ENCODE measurements at regions not wholly inside any gene's neighbourhood (a gene's known extent, or its start where the extent isn't known, plus 50 kb on each side); places are given as distances from the start of the nearest gene placed in this dataset.

DNA sequence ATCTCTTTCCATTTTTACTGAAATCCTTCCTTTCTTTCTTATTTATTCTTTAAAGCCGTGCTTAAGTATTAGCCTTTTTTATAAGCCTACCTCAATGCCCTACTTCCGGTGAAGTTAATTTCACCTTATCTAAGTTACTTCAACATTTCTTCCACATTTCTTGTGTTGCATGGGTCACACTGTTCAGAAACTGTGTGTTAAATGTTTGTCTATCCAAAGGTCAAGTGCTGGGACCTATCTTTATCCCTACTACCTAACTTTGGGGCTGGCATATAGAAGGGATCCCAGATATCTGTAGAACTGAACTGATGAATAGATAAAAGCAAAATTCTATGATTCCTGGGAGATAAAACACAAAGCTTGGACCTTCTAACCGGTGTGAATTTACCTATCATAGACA, 332.3 kb upstream of the SATB1 start:
- H3K36me3 ChIP-seq (ENCODE audit: insufficient read depth, low read length) = no peaks in the 10 kb centered on the region
- no peaks in the 10 kb centered on the region for H3K27me3 ChIP-seq (ENCODE audit: low read length)
- no peaks in the 10 kb centered on the region for H3K9me2 ChIP-seq (replicated peaks; ENCODE audit: insufficient read depth, low read length)
- H3K4me2 ChIP-seq (ENCODE audit: low read depth, low read length, poor library complexity, severe bottlenecking) = no peak overlapping the region
- no peaks in the 10 kb centered on the region for H3K79me2 ChIP-seq (ENCODE audit: low read length)
- no peak overlapping the region for H3K9ac ChIP-seq (ENCODE audit: low read length)
- DNase-seq = no peak
- no peak overlapping the region for H3K27ac ChIP-seq (ENCODE audit: low read length)
- no peaks in the 10 kb centered on the region for H3K9me3 ChIP-seq (ENCODE audit: low read length)
- H3K4me1 ChIP-seq (ENCODE audit: low read length) = no peaks in the 10 kb centered on the region
- H4K20me1 ChIP-seq (ENCODE audit: insufficient read depth, low read depth, low read length) = no peaks in the 10 kb centered on the region
- no peak overlapping the region for H2AFZ ChIP-seq (ENCODE audit: low read length)
- no peak overlapping the region for H3K4me3 ChIP-seq (ENCODE audit: low read length)

DNA sequence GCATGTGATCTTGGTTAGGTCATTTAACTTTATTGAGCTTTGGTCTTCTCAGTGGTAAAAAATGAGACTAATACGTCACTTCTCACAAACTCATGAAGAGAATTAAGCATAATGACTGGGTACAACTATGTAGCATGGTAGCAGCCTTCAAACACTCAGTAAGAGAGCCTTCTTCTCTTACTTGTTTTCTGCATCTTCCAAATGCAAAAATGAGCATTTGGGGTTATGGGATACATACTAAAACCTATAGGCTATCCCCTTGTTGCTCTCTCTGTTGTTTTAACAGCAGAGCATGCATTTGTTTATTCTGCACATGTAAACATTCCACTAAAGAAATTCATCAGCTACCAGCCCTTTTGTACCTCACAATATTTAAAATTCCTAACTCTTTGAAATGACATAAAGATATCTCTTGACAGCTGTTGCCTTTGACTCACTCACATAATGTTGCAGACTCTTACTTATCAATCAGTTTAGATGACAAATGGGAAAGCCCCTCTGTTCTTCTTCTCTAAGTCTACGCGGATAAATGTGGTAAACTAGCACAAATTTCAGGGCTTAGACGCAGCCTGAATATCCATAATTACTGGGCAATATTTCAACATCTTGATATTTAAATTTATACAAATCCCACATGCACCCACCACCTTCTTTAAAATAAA, 327.3 kb upstream of the SATB1 start:
- H3K27ac ChIP-seq (ENCODE audit: low read length) = no peak overlapping the region
- H3K36me3 ChIP-seq (ENCODE audit: insufficient read depth, low read length) = no peaks in the 10 kb centered on the region
- H2AFZ ChIP-seq (ENCODE audit: low read length) = no peak overlapping the region

DNA sequence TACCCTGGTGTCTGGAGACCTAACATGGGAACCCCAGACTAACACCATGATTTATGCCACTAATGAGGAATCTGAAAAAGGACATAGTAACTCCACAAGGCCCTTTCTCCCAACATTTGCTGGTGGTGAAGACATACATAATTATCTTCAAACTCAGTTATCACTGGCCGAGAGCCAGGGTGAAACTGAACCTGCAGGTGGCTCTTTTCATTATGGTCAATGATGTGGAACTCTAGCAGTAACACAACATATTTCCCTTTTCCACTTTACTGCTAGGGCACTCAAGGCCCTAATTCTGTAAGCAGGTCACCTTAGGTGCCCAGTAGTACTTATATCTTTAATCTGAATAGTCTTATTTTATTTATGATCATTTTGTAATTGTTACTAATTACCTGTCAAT, 326.4 kb upstream of the SATB1 start:
- H3K9ac ChIP-seq (ENCODE audit: low read length) = no peak overlapping the region
- no peak overlapping the region for H3K4me3 ChIP-seq (ENCODE audit: low read length)
- no peaks in the 10 kb centered on the region for H3K79me2 ChIP-seq (ENCODE audit: low read length)
- no peaks in the 10 kb centered on the region for H3K9me3 ChIP-seq (ENCODE audit: low read length)
- H3K36me3 ChIP-seq (ENCODE audit: insufficient read depth, low read length) = no peaks in the 10 kb centered on the region
- no peaks in the 10 kb centered on the region for H3K4me1 ChIP-seq (ENCODE audit: low read length)
- H4K20me1 ChIP-seq (ENCODE audit: insufficient read depth, low read depth, low read length) = no peaks in the 10 kb centered on the region
- H3K27ac ChIP-seq (ENCODE audit: low read length) = no peak overlapping the region
- H3K9me2 ChIP-seq (replicated peaks; ENCODE audit: insufficient read depth, low read length) = no peaks in the 10 kb centered on the region
- no peaks in the 10 kb centered on the region for H3K27me3 ChIP-seq (ENCODE audit: low read length)
- no peak for DNase-seq
- no peak overlapping the region for H2AFZ ChIP-seq (ENCODE audit: low read length)
- H3K4me2 ChIP-seq (ENCODE audit: low read depth, low read length, poor library complexity, severe bottlenecking) = no peak overlapping the region

More for the DNA sequence above, 327.3 kb upstream of the SATB1 start:
- Histone ChIP-seq H3K4me2 (ENCODE audit: low read depth, low read length, poor library complexity, severe bottlenecking) (no peak overlapping the region), H3K9ac (ENCODE audit: low read length) (no peak overlapping the region), H3K9me2 (replicated peaks; ENCODE audit: insufficient read depth, low read length) (no peaks in the 10 kb centered on the region), H3K4me3 (ENCODE audit: low read length) (no peak overlapping the region), H3K4me1 (ENCODE audit: low read length) (no peaks in the 10 kb centered on the region), H3K9me3 (ENCODE audit: low read length) (no peaks in the 10 kb centered on the region), H4K20me1 (ENCODE audit: insufficient read depth, low read depth, low read length) (no peaks in the 10 kb centered on the region), H3K27me3 (ENCODE audit: low read length) (no peaks in the 10 kb centered on the region), H3K79me2 (ENCODE audit: low read length) (no peaks in the 10 kb centered on the region)
- no peak for DNase-seq

DNA sequence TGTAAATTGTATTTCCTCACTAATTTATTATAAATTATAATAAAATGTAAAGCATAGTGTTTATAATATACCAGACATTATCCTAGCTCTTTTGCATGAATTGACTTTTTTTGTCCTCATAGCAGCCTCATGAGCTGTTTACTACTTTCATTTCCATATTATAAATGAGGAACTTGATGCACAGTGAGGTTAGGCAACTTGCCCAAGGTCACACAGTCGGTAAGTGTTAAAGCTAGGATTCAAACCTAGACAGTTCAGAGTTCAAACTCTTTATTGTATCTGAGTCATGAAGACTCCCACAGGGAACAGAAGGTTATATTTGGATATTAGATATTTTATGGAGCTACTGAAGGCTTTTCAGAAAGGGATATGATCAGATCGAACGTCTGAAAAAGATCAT, 322.2 kb upstream of the SATB1 start:
- H3K36me3 ChIP-seq (ENCODE audit: insufficient read depth, low read length) = no peaks in the 10 kb centered on the region
- H3K4me1 ChIP-seq (ENCODE audit: low read length) = no peaks in the 10 kb centered on the region
- H2AFZ ChIP-seq (ENCODE audit: low read length) = no peak overlapping the region
- H3K9ac ChIP-seq (ENCODE audit: low read length) = no peak overlapping the region
- H3K4me2 ChIP-seq (ENCODE audit: low read depth, low read length, poor library complexity, severe bottlenecking) = no peak overlapping the region
- no peaks in the 10 kb centered on the region for H3K9me2 ChIP-seq (replicated peaks; ENCODE audit: insufficient read depth, low read length)
- H3K4me3 ChIP-seq (ENCODE audit: low read length) = no peak overlapping the region
- no peaks in the 10 kb centered on the region for H3K9me3 ChIP-seq (ENCODE audit: low read length)
- no peaks in the 10 kb centered on the region for H3K27me3 ChIP-seq (ENCODE audit: low read length)
- H4K20me1 ChIP-seq (ENCODE audit: insufficient read depth, low read depth, low read length) = no peaks in the 10 kb centered on the region
- no peak for DNase-seq
- no peaks in the 10 kb centered on the region for H3K79me2 ChIP-seq (ENCODE audit: low read length)
- H3K27ac ChIP-seq (ENCODE audit: low read length) = no peak overlapping the region

DNA sequence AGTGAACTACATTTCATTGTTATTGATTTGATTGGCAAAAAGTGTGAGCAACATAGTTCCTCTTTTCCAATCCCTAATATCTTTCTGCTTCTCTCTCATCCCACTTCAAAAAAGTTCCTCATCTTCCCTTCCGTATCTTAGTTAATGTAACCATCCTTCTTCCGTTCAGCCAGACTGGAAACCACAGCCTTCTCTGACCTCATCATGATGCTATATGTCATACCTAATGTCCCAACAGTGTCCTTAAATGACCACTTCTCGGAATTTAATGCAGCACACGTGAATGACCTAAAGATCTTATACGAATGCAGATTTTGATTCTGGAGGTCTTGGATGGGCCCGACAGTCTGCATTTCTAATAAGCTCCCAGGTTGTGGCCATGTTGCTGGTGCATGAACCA, 320.3 kb upstream of the SATB1 start:
- Histone ChIP-seq H3K79me2 (ENCODE audit: low read length) (no peaks in the 10 kb centered on the region), H2AFZ (ENCODE audit: low read length) (no peak overlapping the region), H3K9me3 (ENCODE audit: low read length) (no peaks in the 10 kb centered on the region), H3K9me2 (replicated peaks; ENCODE audit: insufficient read depth, low read length) (no peaks in the 10 kb centered on the region), H3K27me3 (ENCODE audit: low read length) (peaks cover 2% of the 10 kb centered on the region; the same call in 1 of the 2 replicates), H3K9ac (ENCODE audit: low read length) (no peak overlapping the region), H3K36me3 (ENCODE audit: insufficient read depth, low read length) (no peaks in the 10 kb centered on the region), H3K4me2 (ENCODE audit: low read depth, low read length, poor library complexity, severe bottlenecking) (no peak overlapping the region), H3K27ac (ENCODE audit: low read length) (no peak overlapping the region), H3K4me1 (ENCODE audit: low read length) (no peaks in the 10 kb centered on the region), H4K20me1 (ENCODE audit: insufficient read depth, low read depth, low read length) (no peaks in the 10 kb centered on the region), H3K4me3 (ENCODE audit: low read length) (no peak overlapping the region)
- DNase-seq = no peak

DNA sequence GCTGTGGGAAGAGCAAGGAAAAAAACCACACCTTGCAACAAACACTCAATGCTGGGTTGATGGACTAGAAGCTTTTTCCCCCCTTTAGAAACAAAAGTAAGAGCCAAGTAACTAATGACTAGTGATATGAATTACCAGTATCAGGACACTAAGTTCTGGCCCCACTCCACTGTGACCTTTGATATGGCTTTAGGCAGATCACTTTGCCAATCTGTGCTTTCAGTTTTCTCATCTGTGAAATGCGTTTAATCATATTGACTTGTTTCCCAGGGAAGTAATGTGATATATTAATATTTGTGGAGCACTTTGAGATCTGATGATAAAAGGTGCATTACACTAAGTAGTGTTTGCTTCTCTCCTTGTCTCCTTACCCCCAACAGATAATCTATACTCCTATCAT, 319.3 kb upstream of the SATB1 start:
- H3K9me3 ChIP-seq (ENCODE audit: low read length) = no peaks in the 10 kb centered on the region
- H3K27me3 ChIP-seq (ENCODE audit: low read length) = peaks cover 2% of the 10 kb centered on the region; the same call in 1 of the 2 replicates
- no peak overlapping the region for H3K9ac ChIP-seq (ENCODE audit: low read length)
- no peaks in the 10 kb centered on the region for H3K9me2 ChIP-seq (replicated peaks; ENCODE audit: insufficient read depth, low read length)
- H3K27ac ChIP-seq (ENCODE audit: low read length) = no peak overlapping the region
- H3K4me2 ChIP-seq (ENCODE audit: low read depth, low read length, poor library complexity, severe bottlenecking) = no peak overlapping the region
- H3K79me2 ChIP-seq (ENCODE audit: low read length) = no peaks in the 10 kb centered on the region
- no peaks in the 10 kb centered on the region for H3K36me3 ChIP-seq (ENCODE audit: insufficient read depth, low read length)
- H2AFZ ChIP-seq (ENCODE audit: low read length) = no peak overlapping the region
- no peaks in the 10 kb centered on the region for H3K4me1 ChIP-seq (ENCODE audit: low read length)
- H3K4me3 ChIP-seq (ENCODE audit: low read length) = no peak overlapping the region
- no peaks in the 10 kb centered on the region for H4K20me1 ChIP-seq (ENCODE audit: insufficient read depth, low read depth, low read length)
- no peak for DNase-seq

DNA sequence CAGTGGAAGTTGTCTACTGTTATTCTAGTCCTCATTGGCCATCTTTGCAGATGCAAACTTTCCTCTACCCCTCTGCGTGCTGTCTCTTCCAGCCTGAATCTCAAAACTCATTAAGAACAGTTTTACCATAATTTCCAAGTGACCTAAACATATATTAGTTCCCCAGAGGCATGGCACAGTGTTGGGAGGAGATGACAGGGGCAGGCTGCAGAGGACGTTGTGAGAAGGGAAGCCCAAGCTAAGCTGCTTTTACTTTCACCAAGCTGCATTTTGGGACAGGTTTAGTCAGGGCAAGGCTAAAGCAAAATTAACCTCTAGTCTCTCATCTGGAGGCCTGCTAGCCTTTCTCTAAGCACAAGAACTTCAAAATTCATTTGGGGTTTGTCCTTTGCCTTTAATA, 318.6 kb upstream of the SATB1 start:
- H2AFZ ChIP-seq (ENCODE audit: low read length) = no peak overlapping the region
- no peaks in the 10 kb centered on the region for H3K9me3 ChIP-seq (ENCODE audit: low read length)
- no peak overlapping the region for H3K4me2 ChIP-seq (ENCODE audit: low read depth, low read length, poor library complexity, severe bottlenecking)
- no peak overlapping the region for H3K27ac ChIP-seq (ENCODE audit: low read length)
- H3K9ac ChIP-seq (ENCODE audit: low read length) = no peak overlapping the region
- no peaks in the 10 kb centered on the region for H3K79me2 ChIP-seq (ENCODE audit: low read length)
- no peaks in the 10 kb centered on the region for H3K36me3 ChIP-seq (ENCODE audit: insufficient read depth, low read length)
- no peaks in the 10 kb centered on the region for H3K4me1 ChIP-seq (ENCODE audit: low read length)
- no peaks in the 10 kb centered on the region for H4K20me1 ChIP-seq (ENCODE audit: insufficient read depth, low read depth, low read length)
- H3K9me2 ChIP-seq (replicated peaks; ENCODE audit: insufficient read depth, low read length) = no peaks in the 10 kb centered on the region
- H3K27me3 ChIP-seq (ENCODE audit: low read length) = peaks cover 2% of the 10 kb centered on the region; the same call in 1 of the 2 replicates
- DNase-seq = no peak
- H3K4me3 ChIP-seq (ENCODE audit: low read length) = no peak overlapping the region

DNA sequence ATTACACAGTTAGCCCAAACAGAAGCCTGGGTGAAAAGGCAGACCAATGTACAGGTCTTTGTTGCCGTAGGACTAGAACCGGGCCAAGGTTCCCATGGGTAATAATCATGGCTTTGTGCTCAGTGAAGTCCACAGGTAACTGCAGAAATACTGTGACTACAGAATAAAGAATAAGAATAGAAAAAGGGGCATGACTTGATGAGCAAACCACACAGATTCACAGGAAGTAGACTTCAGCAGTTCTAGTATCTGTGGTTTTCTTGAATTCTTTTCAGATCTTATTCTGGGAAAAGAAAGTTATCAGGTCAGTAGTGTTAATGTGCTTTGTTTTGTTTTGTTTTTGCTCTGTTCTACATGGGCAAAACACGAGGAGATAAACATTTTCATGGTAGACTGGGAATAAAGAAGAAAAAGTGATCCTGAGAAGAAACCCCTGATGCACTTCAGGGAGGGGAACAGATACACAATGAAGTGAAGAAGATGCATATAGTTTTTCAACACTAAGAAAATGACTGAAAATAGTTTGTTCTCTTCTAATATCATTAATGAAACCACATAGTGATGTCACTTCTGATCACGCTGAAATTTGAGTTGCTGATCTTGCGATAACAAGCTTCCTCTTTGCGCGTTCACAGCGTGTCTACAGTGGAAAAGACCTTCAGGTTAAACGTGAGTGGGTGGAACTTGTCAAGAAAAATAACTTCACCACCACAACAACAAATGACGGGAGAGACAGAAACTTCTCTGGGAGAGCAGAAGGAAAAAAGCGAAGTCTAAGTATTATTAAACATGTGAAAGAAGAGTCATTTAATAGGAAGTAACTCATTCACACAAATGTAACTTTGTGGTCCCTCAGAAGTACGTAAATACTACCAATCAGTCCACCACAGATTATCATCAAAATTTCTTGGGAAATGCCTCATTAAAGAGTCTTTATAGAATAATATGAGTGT, 315.8 kb upstream of the SATB1 start:
- H2AFZ ChIP-seq (ENCODE audit: low read length) = no peak overlapping the region
- H3K79me2 ChIP-seq (ENCODE audit: low read length) = no peaks in the 10 kb centered on the region
- no peaks in the 10 kb centered on the region for H3K9me3 ChIP-seq (ENCODE audit: low read length)
- H3K4me2 ChIP-seq (ENCODE audit: low read depth, low read length, poor library complexity, severe bottlenecking) = no peak overlapping the region
- H3K9ac ChIP-seq (ENCODE audit: low read length) = no peak overlapping the region
- no peaks in the 10 kb centered on the region for H3K36me3 ChIP-seq (ENCODE audit: insufficient read depth, low read length)
- no peak overlapping the region for H3K4me3 ChIP-seq (ENCODE audit: low read length)
- H3K4me1 ChIP-seq (ENCODE audit: low read length) = no peaks in the 10 kb centered on the region
- H3K27ac ChIP-seq (ENCODE audit: low read length) = no peak overlapping the region
- H3K9me2 ChIP-seq (replicated peaks; ENCODE audit: insufficient read depth, low read length) = no peaks in the 10 kb centered on the region
- H4K20me1 ChIP-seq (ENCODE audit: insufficient read depth, low read depth, low read length) = no peaks in the 10 kb centered on the region
- peaks cover 2% of the 10 kb centered on the region; the same call in 1 of the 2 replicates for H3K27me3 ChIP-seq (ENCODE audit: low read length)
- DNase-seq = no peak

Measured in Karpas-422 (cell line).